ENCODE measurements at regions not wholly inside any gene's neighbourhood (a gene's known extent, or its start where the extent isn't known, plus 50 kb on each side); places are given as distances from the start of the nearest gene placed in this dataset.

- ATAC-seq (replicated peaks): no peak
- no peak overlapping the region for H3K27ac Mint-ChIP-seq
- no peaks in the 10 kb centered on the region for H3K36me3 Mint-ChIP-seq (ENCODE audit: insufficient read depth)
- H3K27me3 Mint-ChIP-seq: peaks cover 0 to 10% of the 10 kb centered on the region in 2 donors
- no peaks in the 10 kb centered on the region for H3K4me1 Mint-ChIP-seq (ENCODE audit: low read depth in 2 of 2)
- no peak overlapping the region for H3K4me3 Mint-ChIP-seq
- no peaks in the 10 kb centered on the region for H3K9me3 Mint-ChIP-seq
- no peak for DNase-seq
These were observed 441.8 kb downstream of the IRS1 start for GRCh38 chr2:226357816-226358215.

DNA sequence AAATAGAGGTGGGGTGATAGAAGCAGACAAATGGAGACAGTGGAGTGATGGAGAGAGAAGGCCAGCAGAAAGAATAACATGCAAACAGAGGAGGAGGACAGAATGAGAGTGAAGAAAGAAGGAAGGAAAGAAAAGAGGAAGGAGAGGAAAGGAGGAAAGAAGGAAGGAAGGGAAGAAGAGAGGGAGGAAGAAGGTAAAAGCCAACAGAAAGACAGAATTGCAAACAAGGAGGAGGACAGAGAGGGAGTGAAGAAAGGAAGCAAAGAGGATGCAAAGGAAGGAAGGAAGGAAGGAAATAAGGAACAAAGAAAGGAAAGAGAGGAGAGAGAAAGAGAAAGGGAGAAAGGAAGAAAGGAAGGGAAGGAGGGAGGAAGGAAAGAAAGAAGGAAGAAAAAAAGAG lies 444.0 kb downstream of the IRS1 start:
- Mint-ChIP-seq H3K4me3 (no peak overlapping the region), H3K4me1 (ENCODE audit: low read depth in 2 of 2) (no peaks in the 10 kb centered on the region), H3K36me3 (ENCODE audit: insufficient read depth) (no peaks in the 10 kb centered on the region), H3K9me3 (no peaks in the 10 kb centered on the region), H3K27ac (no peak overlapping the region), H3K27me3 (no peaks in the 10 kb centered on the region)
- DNase-seq: no peak
- ATAC-seq (replicated peaks): no peak

DNA sequence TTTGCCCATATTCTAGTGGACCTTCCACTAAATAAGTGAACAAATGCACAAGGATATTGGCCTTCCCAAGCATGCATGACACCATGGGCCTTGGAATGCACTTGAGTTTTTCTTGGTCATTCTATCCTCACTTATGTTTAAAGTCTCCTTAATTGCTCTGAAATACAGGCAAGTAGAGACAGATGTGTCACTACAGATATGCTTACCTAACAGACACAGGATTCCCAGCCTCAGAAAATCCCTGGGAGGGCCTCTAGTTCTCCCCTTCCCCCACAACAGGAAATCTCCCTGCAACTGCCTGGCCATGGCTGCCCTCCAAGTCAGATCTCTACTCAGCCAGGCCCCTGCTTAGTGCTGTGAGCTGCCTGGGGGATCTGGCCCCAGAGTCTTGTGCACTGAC lies 445.2 kb downstream of the IRS1 start:
- Mint-ChIP-seq H3K27ac (no peak overlapping the region), H3K36me3 (ENCODE audit: insufficient read depth) (no peaks in the 10 kb centered on the region), H3K4me1 (ENCODE audit: low read depth in 2 of 2) (no peaks in the 10 kb centered on the region), H3K9me3 (peaks cover 0 to 7% of the 10 kb centered on the region in 2 donors), H3K4me3 (no peak overlapping the region), H3K27me3 (peaks cover 0 to 10% of the 10 kb centered on the region in 2 donors)
- no peak for ATAC-seq (replicated peaks)
- no peak for DNase-seq

DNA sequence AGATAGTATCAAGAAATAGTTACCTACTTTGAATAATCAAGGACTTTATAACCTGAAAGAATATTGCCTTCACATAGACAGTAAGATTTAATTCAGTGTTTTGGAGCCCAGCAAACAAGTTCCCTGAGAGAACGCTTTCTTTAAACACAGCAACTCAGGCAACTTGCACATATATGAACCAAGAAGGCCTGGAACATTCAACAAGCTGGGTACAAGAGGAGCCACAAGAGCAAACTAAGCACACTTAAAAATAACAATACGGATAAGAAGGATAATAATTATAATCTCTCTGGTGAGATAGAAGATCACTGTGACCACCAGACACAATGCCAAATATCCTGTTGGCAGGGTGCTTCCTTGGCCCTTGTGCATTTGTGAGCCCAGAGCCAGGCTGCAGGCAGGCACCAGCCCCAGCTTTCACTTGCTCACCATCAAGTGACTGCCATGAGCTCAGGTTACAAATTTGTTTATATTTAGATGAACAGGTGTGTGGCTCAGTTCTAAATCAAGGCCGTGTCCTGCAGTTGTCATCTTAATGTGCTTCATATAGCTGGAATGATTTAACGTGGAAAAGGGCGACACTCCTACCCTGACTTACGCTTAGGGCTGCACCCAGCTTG lies 446.6 kb downstream of the IRS1 start:
- H3K27me3 Mint-ChIP-seq: peaks cover 0 to 10% of the 10 kb centered on the region in 2 donors
- no peak for DNase-seq
- H3K27ac Mint-ChIP-seq: no peak overlapping the region
- no peak overlapping the region for H3K4me3 Mint-ChIP-seq
- ATAC-seq (replicated peaks): no peak
- peaks cover 0 to 7% of the 10 kb centered on the region in 2 donors for H3K9me3 Mint-ChIP-seq
- H3K4me1 Mint-ChIP-seq (ENCODE audit: low read depth in 2 of 2): no peaks in the 10 kb centered on the region
- no peaks in the 10 kb centered on the region for H3K36me3 Mint-ChIP-seq (ENCODE audit: insufficient read depth)

GRCh38 chr2:226351711-226352110 lies 447.9 kb downstream of the IRS1 start:
- no peak overlapping the region for H3K27ac Mint-ChIP-seq
- ATAC-seq (replicated peaks) (no peak), DNase-seq (no peak)
- H3K9me3 Mint-ChIP-seq: peaks cover 0 to 7% of the 10 kb centered on the region in 2 donors
- H3K4me3 Mint-ChIP-seq: no peak overlapping the region
- H3K36me3 Mint-ChIP-seq (ENCODE audit: insufficient read depth): no peaks in the 10 kb centered on the region
- H3K4me1 Mint-ChIP-seq (ENCODE audit: low read depth in 2 of 2): no peaks in the 10 kb centered on the region
- H3K27me3 Mint-ChIP-seq: peaks cover 0 to 13% of the 10 kb centered on the region in 2 donors

- Mint-ChIP-seq H3K9me3 (peaks cover 0 to 2% of the 10 kb centered on the region in 2 donors), H3K4me1 (ENCODE audit: low read depth in 2 of 2) (no peaks in the 10 kb centered on the region), H3K36me3 (ENCODE audit: insufficient read depth) (no peaks in the 10 kb centered on the region), H3K4me3 (no peak overlapping the region), H3K27me3 (no peaks in the 10 kb centered on the region), H3K27ac (no peak overlapping the region)
- DNase-seq: no peak
- ATAC-seq (replicated peaks): no peak
These were observed 460.0 kb downstream of the IRS1 start for GRCh38 chr2:226339616-226340015.

GRCh38 chr2:226338825-226339224 lies 460.8 kb downstream of the IRS1 start:
- Mint-ChIP-seq H3K4me3 (no peak overlapping the region), H3K9me3 (peaks cover 0 to 2% of the 10 kb centered on the region in 2 donors), H3K27ac (no peak overlapping the region), H3K27me3 (no peaks in the 10 kb centered on the region), H3K36me3 (ENCODE audit: insufficient read depth) (no peaks in the 10 kb centered on the region), H3K4me1 (ENCODE audit: low read depth in 2 of 2) (no peaks in the 10 kb centered on the region)
- DNase-seq (no peak), ATAC-seq (replicated peaks) (no peak)

- Mint-ChIP-seq H3K4me1 (ENCODE audit: low read depth in 2 of 2) (no peaks in the 10 kb centered on the region), H3K9me3 (peaks cover 0 to 2% of the 10 kb centered on the region in 2 donors), H3K27ac (no peak overlapping the region), H3K4me3 (no peak overlapping the region), H3K36me3 (ENCODE audit: insufficient read depth) (no peaks in the 10 kb centered on the region), H3K27me3 (no peaks in the 10 kb centered on the region)
- no peak for ATAC-seq (replicated peaks)
- no peak for DNase-seq
These were observed 461.5 kb downstream of the IRS1 start for GRCh38 chr2:226337941-226338600.

DNA sequence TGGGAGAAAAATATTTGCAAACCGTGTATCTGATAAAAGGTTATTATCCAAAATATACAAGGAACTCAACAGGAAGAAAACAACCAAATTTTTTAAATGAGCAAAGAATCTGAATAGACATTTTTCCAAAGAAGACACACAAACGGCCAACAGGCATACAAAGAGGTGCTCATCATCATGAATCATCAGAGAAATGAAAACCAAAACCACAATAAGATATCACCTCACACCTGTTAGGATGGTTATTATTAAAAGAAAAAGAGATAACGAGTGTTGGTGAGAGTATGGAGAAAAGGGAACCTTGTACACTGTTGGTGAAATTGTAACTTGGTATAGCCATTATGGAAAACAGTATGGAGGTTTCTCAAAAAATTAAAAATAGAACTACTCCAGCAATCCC lies 463.3 kb downstream of the IRS1 start:
- no peak overlapping the region for H3K27ac Mint-ChIP-seq
- peaks cover 0 to 2% of the 10 kb centered on the region in 2 donors for H3K9me3 Mint-ChIP-seq
- DNase-seq (no peak), ATAC-seq (replicated peaks) (no peak)
- no peak overlapping the region for H3K4me3 Mint-ChIP-seq
- H3K4me1 Mint-ChIP-seq (ENCODE audit: low read depth in 2 of 2): no peaks in the 10 kb centered on the region
- no peaks in the 10 kb centered on the region for H3K36me3 Mint-ChIP-seq (ENCODE audit: insufficient read depth)
- H3K27me3 Mint-ChIP-seq: no peaks in the 10 kb centered on the region

DNA sequence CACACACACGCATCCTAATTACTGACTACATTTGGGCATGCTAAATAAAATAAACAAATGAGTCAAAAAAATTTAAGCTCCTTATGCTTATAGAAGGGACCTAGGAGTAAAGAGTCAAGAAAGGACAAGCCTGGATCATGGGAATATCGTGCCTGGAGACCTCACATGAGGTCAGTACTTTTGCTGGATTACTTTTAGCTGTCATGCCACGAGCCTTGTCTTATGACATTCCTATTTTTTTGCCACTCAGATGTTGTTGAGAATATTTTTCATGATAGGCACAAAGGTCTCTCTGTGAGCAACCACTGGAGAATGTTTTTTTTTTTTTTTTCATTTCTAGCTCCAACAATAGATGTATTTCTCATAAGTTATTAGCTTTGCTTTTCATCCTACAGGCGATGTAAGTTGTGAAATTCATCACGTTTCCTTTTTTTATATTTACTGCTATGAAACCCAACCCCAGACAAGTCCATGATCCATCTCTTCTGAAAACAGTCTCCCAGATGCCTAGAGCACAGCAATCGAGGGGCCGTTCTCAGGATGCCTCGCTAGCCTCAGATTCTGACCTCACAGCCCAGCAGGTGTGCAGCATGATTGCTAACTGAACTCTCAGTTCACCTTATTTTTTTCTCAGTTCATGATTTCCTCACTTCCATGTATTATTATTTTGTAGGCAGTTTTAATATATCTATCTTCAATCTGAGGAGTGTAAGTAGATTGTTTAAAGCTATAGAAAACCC lies 464.5 kb downstream of the IRS1 start:
- Mint-ChIP-seq H3K27ac (no peak overlapping the region), H3K4me1 (ENCODE audit: low read depth in 2 of 2) (no peaks in the 10 kb centered on the region), H3K4me3 (no peak overlapping the region), H3K27me3 (no peaks in the 10 kb centered on the region), H3K36me3 (ENCODE audit: insufficient read depth) (no peaks in the 10 kb centered on the region), H3K9me3 (peaks cover 0 to 2% of the 10 kb centered on the region in 2 donors)
- no peak for DNase-seq
- ATAC-seq (replicated peaks): no peak

GRCh38 chr2:226333388-226333787 lies 466.2 kb downstream of the IRS1 start:
- no peak overlapping the region for H3K27ac Mint-ChIP-seq
- ATAC-seq (replicated peaks): no peak
- no peaks in the 10 kb centered on the region for H3K9me3 Mint-ChIP-seq
- H3K36me3 Mint-ChIP-seq (ENCODE audit: insufficient read depth): no peaks in the 10 kb centered on the region
- H3K4me3 Mint-ChIP-seq: no peak overlapping the region
- no peak for DNase-seq
- no peaks in the 10 kb centered on the region for H3K4me1 Mint-ChIP-seq (ENCODE audit: low read depth in 2 of 2)
- H3K27me3 Mint-ChIP-seq: no peaks in the 10 kb centered on the region

GRCh38 chr2:226330206-226330605 lies 469.4 kb downstream of the IRS1 start:
- Mint-ChIP-seq H3K4me1 (ENCODE audit: low read depth in 2 of 2) (no peaks in the 10 kb centered on the region), H3K27me3 (peaks cover 0 to 5% of the 10 kb centered on the region in 2 donors), H3K4me3 (no peak overlapping the region), H3K9me3 (no peaks in the 10 kb centered on the region), H3K36me3 (ENCODE audit: insufficient read depth) (no peaks in the 10 kb centered on the region), H3K27ac (no peak overlapping the region)
- no peak for ATAC-seq (replicated peaks)
- no peak for DNase-seq

DNA sequence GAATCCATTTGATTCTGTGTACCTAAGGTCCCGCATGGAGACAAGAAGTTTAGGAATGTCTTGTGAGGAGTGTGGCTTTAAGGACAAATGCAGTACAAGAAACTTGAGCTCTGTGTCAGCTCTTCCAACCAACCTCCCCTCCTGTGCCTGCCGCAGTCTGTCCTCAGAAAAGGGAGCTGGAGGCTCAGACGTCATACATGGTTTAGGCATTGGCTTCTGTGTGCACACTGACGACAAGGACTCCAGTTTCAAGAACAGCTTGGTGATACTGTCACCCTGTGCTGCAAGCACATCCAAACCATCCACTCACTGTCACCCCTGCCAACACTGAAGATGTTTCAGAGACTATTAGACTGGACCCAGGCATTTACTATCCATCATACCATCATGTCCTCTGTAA lies 470.4 kb downstream of the IRS1 start:
- no peak for DNase-seq
- ATAC-seq (replicated peaks): no peak
- H3K27me3 Mint-ChIP-seq: peaks cover 0 to 5% of the 10 kb centered on the region in 2 donors
- no peaks in the 10 kb centered on the region for H3K36me3 Mint-ChIP-seq (ENCODE audit: insufficient read depth)
- H3K9me3 Mint-ChIP-seq: no peaks in the 10 kb centered on the region
- no peaks in the 10 kb centered on the region for H3K4me1 Mint-ChIP-seq (ENCODE audit: low read depth in 2 of 2)
- no peak overlapping the region for H3K27ac Mint-ChIP-seq
- H3K4me3 Mint-ChIP-seq: no peak overlapping the region

- no peak overlapping the region for H3K4me3 Mint-ChIP-seq
- ATAC-seq (replicated peaks) (no peak), DNase-seq (no peak)
- H3K4me1 Mint-ChIP-seq (ENCODE audit: low read depth in 2 of 2): no peaks in the 10 kb centered on the region
- no peak overlapping the region for H3K27ac Mint-ChIP-seq
- no peaks in the 10 kb centered on the region for H3K36me3 Mint-ChIP-seq (ENCODE audit: insufficient read depth)
- H3K9me3 Mint-ChIP-seq: no peaks in the 10 kb centered on the region
- H3K27me3 Mint-ChIP-seq: peaks cover 3 to 5% of the 10 kb centered on the region in 2 donors
These were observed 471.8 kb downstream of the IRS1 start for GRCh38 chr2:226327830-226328229.

Data from effector memory CD8-positive, alpha-beta T cell (primary cell).